ENCODE measurements at regions not wholly inside any gene's neighbourhood (a gene's known extent, or its start where the extent isn't known, plus 50 kb on each side); places are given as distances from the start of the nearest gene placed in this dataset.
"Not testable (repeated sequence)": the region's sequence is repeated elsewhere in the genome, so short reads cannot be mapped to it uniquely, and the experiment has no call there.

GRCh38 chr22:47488131-47488530, 725.7 kb downstream of the TBC1D22A start:
- H3K9ac ChIP-seq (ENCODE audit: low read depth, low read length, poor library complexity) = not testable (repeated sequence)

DNA sequence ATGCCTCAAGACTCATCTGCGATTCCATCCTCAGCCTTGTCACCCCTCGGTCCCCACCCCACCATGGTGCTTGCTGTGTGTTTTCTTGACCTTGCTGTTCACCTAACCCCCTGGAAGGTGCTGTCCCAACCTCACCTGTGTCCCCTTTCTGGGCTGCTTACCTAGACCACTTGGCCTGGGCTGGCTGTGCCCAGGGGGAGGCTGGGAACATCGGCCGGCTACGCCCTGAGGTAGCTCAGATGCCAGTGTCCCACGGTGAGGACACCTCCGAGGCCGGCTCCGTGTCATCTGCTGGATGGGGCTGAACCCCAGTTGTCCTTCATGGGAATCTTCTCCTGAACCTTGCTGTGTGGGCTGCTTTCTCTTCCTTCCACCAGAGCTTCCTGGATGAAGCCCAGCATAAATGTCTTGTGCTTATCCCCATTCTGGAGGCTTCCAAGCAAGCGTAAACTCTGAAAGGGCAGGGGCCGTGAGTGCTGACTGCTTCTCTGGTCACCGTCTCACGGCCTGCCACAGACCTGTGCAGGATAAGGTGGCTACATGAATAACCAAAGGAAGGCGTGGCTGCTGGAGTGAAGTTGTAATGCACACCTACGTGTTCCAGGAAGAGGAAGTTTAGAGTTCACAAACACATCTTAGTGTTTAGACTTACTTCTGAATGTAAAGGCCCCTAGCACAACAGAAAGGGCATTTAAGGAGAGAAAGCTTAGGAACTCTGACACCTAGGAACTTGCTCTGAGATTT, 724.3 kb downstream of the TBC1D22A start:
- Histone ChIP-seq H4K91ac (ENCODE audit: low read depth, low read length, poor library complexity) (no peak overlapping the region), H2AK5ac (ENCODE audit: low read depth, low read length) (no peak overlapping the region), H3K4ac (ENCODE audit: low read length) (no peak overlapping the region), H3K79me1 (ENCODE audit: low read depth, low read length) (no peaks in the 10 kb centered on the region), H4K8ac (ENCODE audit: low read depth, low read length) (no peak overlapping the region), H2BK12ac (ENCODE audit: low read length) (no peak overlapping the region), H3K4me2 (ENCODE audit: insufficient read depth, low read length, poor library complexity, severe bottlenecking) (no peak overlapping the region), H3K18ac (ENCODE audit: low read length) (no peak overlapping the region), H3K27me3 (ENCODE audit: control insufficient read depth in 3 of 3, insufficient read depth in 3 of 3, low read depth in 1 of 3, low read length in 3 of 3) (peaks cover 0 to 3% (median 0%) of the 10 kb centered on the region in 3 experiments), H2AFZ (ENCODE audit: low read length) (no peak overlapping the region), H2BK15ac (ENCODE audit: low read length) (no peak overlapping the region), H3K27ac (replicated peaks; ENCODE audit: low read length) (no peak overlapping the region), H2BK120ac (ENCODE audit: low read depth, low read length) (no peak overlapping the region), H3K23ac (ENCODE audit: low read depth, low read length, poor library complexity) (no peak overlapping the region), H3K9ac (ENCODE audit: low read depth, low read length, poor library complexity) (peak overlapping the region; percentile 51), H3K9me3 (replicated peaks in 1 of 2; ENCODE audit: control insufficient read depth in 2 of 2, insufficient read depth in 1 of 2, low read depth in 1 of 2, low read length in 2 of 2) (peaks cover 0 to 25% of the 10 kb centered on the region in 2 donors), H2BK5ac (ENCODE audit: low read length) (no peak overlapping the region), H3K14ac (ENCODE audit: low read length) (no peak overlapping the region), H3K4me1 (ENCODE audit: control insufficient read depth in 2 of 2, insufficient read depth in 1 of 2, low read depth in 1 of 2, low read length in 2 of 2) (no peaks in the 10 kb centered on the region), H3K36me3 (replicated peaks in 1 of 2; ENCODE audit: control insufficient read depth in 2 of 2, insufficient read depth in 2 of 2, low read length in 2 of 2) (no peaks in the 10 kb centered on the region), H3K4me3 (ENCODE audit: low read length in 2 of 2) (peak overlapping the region in 1 of 2 donors; percentile 18)
- no peak for DNase-seq (ENCODE audit: low spot score)
- WGBS, 2 donors (ENCODE audit: extremely low coverage in 2 of 2, insufficient read length in 2 of 2, insufficient replicate concordance in 1 of 2) = no CpG with 5 or more reads among the region's 15 CpGs

More at GRCh38 chr22:47488131-47488530, 725.7 kb downstream of the TBC1D22A start:
- not testable (repeated sequence) for DNase-seq (ENCODE audit: low spot score); H2AFZ ChIP-seq (ENCODE audit: low read length); H2BK15ac ChIP-seq (ENCODE audit: low read length); H4K8ac ChIP-seq (ENCODE audit: low read depth, low read length); H3K14ac ChIP-seq (ENCODE audit: low read length); H3K79me1 ChIP-seq (ENCODE audit: low read depth, low read length); H2AK5ac ChIP-seq (ENCODE audit: low read depth, low read length); H2BK12ac ChIP-seq (ENCODE audit: low read length); H3K18ac ChIP-seq (ENCODE audit: low read length); H3K4me2 ChIP-seq (ENCODE audit: insufficient read depth, low read length, poor library complexity, severe bottlenecking); H4K91ac ChIP-seq (ENCODE audit: low read depth, low read length, poor library complexity); H2BK120ac ChIP-seq (ENCODE audit: low read depth, low read length); H3K23ac ChIP-seq (ENCODE audit: low read depth, low read length, poor library complexity); H2BK5ac ChIP-seq (ENCODE audit: low read length); H3K4me3 ChIP-seq (ENCODE audit: low read length in 2 of 2); H3K27me3 ChIP-seq (ENCODE audit: control insufficient read depth in 3 of 3, insufficient read depth in 3 of 3, low read depth in 1 of 3, low read length in 3 of 3); H3K27ac ChIP-seq (replicated peaks; ENCODE audit: low read length); H3K4ac ChIP-seq (ENCODE audit: low read length); H3K36me3 ChIP-seq (replicated peaks in 1 of 2; ENCODE audit: control insufficient read depth in 2 of 2, insufficient read depth in 2 of 2, low read length in 2 of 2); H3K4me1 ChIP-seq (ENCODE audit: control insufficient read depth in 2 of 2, insufficient read depth in 1 of 2, low read depth in 1 of 2, low read length in 2 of 2)
- peaks cover 0 to 23% of the 10 kb centered on the region in 2 donors for H3K9me3 ChIP-seq (replicated peaks in 1 of 2; ENCODE audit: control insufficient read depth in 2 of 2, insufficient read depth in 1 of 2, low read depth in 1 of 2, low read length in 2 of 2)
- no CpG with 5 or more reads among the region's 24 CpGs for WGBS, 2 donors (ENCODE audit: extremely low coverage in 2 of 2, insufficient read length in 2 of 2, insufficient replicate concordance in 1 of 2)

DNA sequence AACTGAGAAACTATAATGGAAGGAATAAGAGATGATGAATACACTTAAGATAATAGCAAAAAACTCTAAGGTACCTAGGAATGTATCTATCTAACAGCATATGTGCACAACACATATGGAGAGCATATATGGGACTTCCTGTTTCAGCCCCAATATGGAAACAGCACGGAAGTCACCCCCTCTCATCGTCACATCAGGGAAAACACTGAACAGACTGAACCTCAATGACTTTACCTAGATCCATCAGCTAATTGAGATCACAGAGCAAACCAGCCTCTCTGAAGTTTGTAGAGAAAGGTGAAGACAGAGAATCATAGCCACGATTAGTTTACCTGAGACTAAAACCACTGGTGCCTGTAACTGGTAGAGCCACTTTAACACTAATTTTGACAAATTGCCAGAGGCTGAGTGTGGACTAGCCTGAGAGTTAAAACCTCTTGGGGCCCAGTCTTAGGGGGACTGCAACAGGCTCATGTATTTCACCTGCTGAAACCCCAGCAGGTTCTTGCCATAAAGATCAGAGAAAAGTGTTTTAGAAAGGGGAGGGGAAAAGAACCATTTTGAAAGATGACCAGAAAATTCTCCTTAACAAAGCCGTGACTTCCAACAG, 722.6 kb downstream of the TBC1D22A start:
- H3K4me1 ChIP-seq (ENCODE audit: control insufficient read depth in 2 of 2, insufficient read depth in 1 of 2, low read depth in 1 of 2, low read length in 2 of 2) = no peaks in the 10 kb centered on the region
- no peak overlapping the region for H3K9ac ChIP-seq (ENCODE audit: low read depth, low read length, poor library complexity)
- no peak overlapping the region for H3K23ac ChIP-seq (ENCODE audit: low read depth, low read length, poor library complexity)
- DNase-seq (ENCODE audit: low spot score) = no peak
- H2AFZ ChIP-seq (ENCODE audit: low read length) = no peak overlapping the region
- H3K4ac ChIP-seq (ENCODE audit: low read length) = no peak overlapping the region
- H3K27ac ChIP-seq (replicated peaks; ENCODE audit: low read length) = no peak overlapping the region
- no peaks in the 10 kb centered on the region for H3K36me3 ChIP-seq (replicated peaks in 1 of 2; ENCODE audit: control insufficient read depth in 2 of 2, insufficient read depth in 2 of 2, low read length in 2 of 2)
- peaks cover 0 to 3% (median 0%) of the 10 kb centered on the region in 3 experiments for H3K27me3 ChIP-seq (ENCODE audit: control insufficient read depth in 3 of 3, insufficient read depth in 3 of 3, low read depth in 1 of 3, low read length in 3 of 3)
- no peak overlapping the region for H3K18ac ChIP-seq (ENCODE audit: low read length)
- no peak overlapping the region for H4K8ac ChIP-seq (ENCODE audit: low read depth, low read length)
- no peak overlapping the region for H3K4me2 ChIP-seq (ENCODE audit: insufficient read depth, low read length, poor library complexity, severe bottlenecking)
- no peak overlapping the region for H2BK5ac ChIP-seq (ENCODE audit: low read length)
- no peaks in the 10 kb centered on the region for H3K79me1 ChIP-seq (ENCODE audit: low read depth, low read length)
- H2BK12ac ChIP-seq (ENCODE audit: low read length) = no peak overlapping the region
- no peak overlapping the region for H2AK5ac ChIP-seq (ENCODE audit: low read depth, low read length)
- no CpG with 5 or more reads among the region's 4 CpGs for WGBS, 2 donors (ENCODE audit: extremely low coverage in 2 of 2, insufficient read length in 2 of 2, insufficient replicate concordance in 1 of 2)
- no peak overlapping the region for H3K4me3 ChIP-seq (ENCODE audit: low read length in 2 of 2)
- no peak overlapping the region for H3K14ac ChIP-seq (ENCODE audit: low read length)
- H2BK15ac ChIP-seq (ENCODE audit: low read length) = no peak overlapping the region
- peaks cover 0 to 23% of the 10 kb centered on the region in 2 donors for H3K9me3 ChIP-seq (replicated peaks in 1 of 2; ENCODE audit: control insufficient read depth in 2 of 2, insufficient read depth in 1 of 2, low read depth in 1 of 2, low read length in 2 of 2)
- no peak overlapping the region for H4K91ac ChIP-seq (ENCODE audit: low read depth, low read length, poor library complexity)
- H2BK120ac ChIP-seq (ENCODE audit: low read depth, low read length) = no peak overlapping the region

DNA sequence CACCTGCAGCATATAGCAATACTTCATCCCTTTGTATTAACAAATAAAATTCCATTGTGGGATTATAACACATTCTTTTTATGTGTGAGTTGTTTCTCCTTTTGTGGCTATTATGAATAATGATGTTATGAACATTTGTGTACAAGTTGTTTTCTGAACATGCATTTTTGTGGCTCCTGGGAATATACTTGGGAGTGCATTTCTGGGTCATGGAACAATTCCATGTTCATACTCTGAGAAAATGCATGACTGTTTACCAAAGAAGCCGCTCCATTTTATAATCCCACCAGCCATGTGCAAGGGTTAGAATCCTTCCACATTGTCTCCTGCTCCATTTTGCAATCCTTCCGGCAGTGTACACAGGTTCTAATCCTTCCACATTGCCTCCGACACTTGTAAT, 713.8 kb downstream of the TBC1D22A start:
- no CpG with 5 or more reads among the region's 3 CpGs for WGBS, 2 donors (ENCODE audit: extremely low coverage in 2 of 2, insufficient read length in 2 of 2, insufficient replicate concordance in 1 of 2)
- Histone ChIP-seq H4K91ac (ENCODE audit: low read depth, low read length, poor library complexity) (no peak overlapping the region), H3K9me3 (replicated peaks in 1 of 2; ENCODE audit: control insufficient read depth in 2 of 2, insufficient read depth in 1 of 2, low read depth in 1 of 2, low read length in 2 of 2) (peaks cover 0 to 16% of the 10 kb centered on the region in 2 donors)

More for the DNA sequence above, 713.8 kb downstream of the TBC1D22A start:
- Histone ChIP-seq H3K9ac (ENCODE audit: low read depth, low read length, poor library complexity) (no peak overlapping the region), H3K4ac (ENCODE audit: low read length) (no peak overlapping the region), H3K4me1 (ENCODE audit: control insufficient read depth in 2 of 2, insufficient read depth in 1 of 2, low read depth in 1 of 2, low read length in 2 of 2) (no peaks in the 10 kb centered on the region), H3K4me2 (ENCODE audit: insufficient read depth, low read length, poor library complexity, severe bottlenecking) (no peak overlapping the region), H3K27ac (replicated peaks; ENCODE audit: low read length) (no peak overlapping the region), H3K18ac (ENCODE audit: low read length) (no peak overlapping the region), H2BK12ac (ENCODE audit: low read length) (no peak overlapping the region), H3K4me3 (ENCODE audit: low read length in 2 of 2) (no peak overlapping the region), H4K8ac (ENCODE audit: low read depth, low read length) (no peak overlapping the region), H3K23ac (ENCODE audit: low read depth, low read length, poor library complexity) (no peak overlapping the region), H3K79me1 (ENCODE audit: low read depth, low read length) (peaks cover 2% of the 10 kb centered on the region), H2BK120ac (ENCODE audit: low read depth, low read length) (no peak overlapping the region), H2AFZ (ENCODE audit: low read length) (no peak overlapping the region), H3K27me3 (ENCODE audit: control insufficient read depth in 3 of 3, insufficient read depth in 3 of 3, low read depth in 1 of 3, low read length in 3 of 3) (no peaks in the 10 kb centered on the region), H2BK15ac (ENCODE audit: low read length) (no peak overlapping the region), H3K14ac (ENCODE audit: low read length) (no peak overlapping the region), H2AK5ac (ENCODE audit: low read depth, low read length) (no peak overlapping the region), H2BK5ac (ENCODE audit: low read length) (no peak overlapping the region), H3K36me3 (replicated peaks in 1 of 2; ENCODE audit: control insufficient read depth in 2 of 2, insufficient read depth in 2 of 2, low read length in 2 of 2) (no peaks in the 10 kb centered on the region)
- DNase-seq (ENCODE audit: low spot score) = no peak
